ENCODE measurements at regions not wholly inside any gene's neighbourhood (a gene's known extent, or its start where the extent isn't known, plus 50 kb on each side); places are given as distances from the start of the nearest gene placed in this dataset.

GRCh38 chr12:115205755-115206308, 521.9 kb upstream of the TBX3 start:
- 0 out of 2 replicates have a peak, but pooled peaks have one; percentile 9 for ATAC-seq
- no peaks in the 10 kb centered on the region for H4K20me1 ChIP-seq (ENCODE audit: insufficient read depth)
- H3K36me3 ChIP-seq (ENCODE audit: control insufficient read depth in 1 of 2, insufficient read depth in 2 of 2, low read length in 2 of 2) = no peaks in the 10 kb centered on the region
- no peaks in the 10 kb centered on the region for H3K79me2 ChIP-seq (ENCODE audit: insufficient read depth, low read length)
- H3K4me2 ChIP-seq (ENCODE audit: low read length) = no peak overlapping the region
- intact Hi-C loops (cut with micrococcal nuclease) = no loop called here
- ChIA-PET CTCF (no interaction called here), POLR2A (no interaction called here), RAD21 (ENCODE audit: low non-redundant PET in 1 of 2, low total read pairs in 2 of 2, uncharacterized antibody in 2 of 2, unreplicated experiment in 2 of 2) (no interaction called here)
- no peak overlapping the region for H2AFZ ChIP-seq (ENCODE audit: low read depth, low read length, poor library complexity, severe bottlenecking)
- TF ChIP-seq POLR2A (IDR thresholded peaks at IDR 0.05; ENCODE audit: borderline replicate concordance, extremely low read depth, insufficient read depth, insufficient read length) (no peak), SP1 (IDR thresholded peaks at IDR 0.05; ENCODE audit: low read depth) (no peak), CEBPB (IDR thresholded peaks at IDR 0.05; ENCODE audit: low read depth) (no peak), EZH2phosphoT487 (IDR thresholded peaks at IDR 0.05; ENCODE audit: borderline replicate concordance) (no peak), YY1 (IDR thresholded peaks at IDR 0.05; ENCODE audit: extremely low read depth, insufficient replicate concordance, low read depth, low read length) (no peak), ELF1 (IDR thresholded peaks at IDR 0.05; ENCODE audit: borderline replicate concordance, low read depth) (no peak), ATF3 (IDR thresholded peaks at IDR 0.05) (no peak), RAD21 (IDR thresholded peaks at IDR 0.05; ENCODE audit: low read depth) (no peak), FOSL1 (IDR thresholded peaks at IDR 0.05; ENCODE audit: low read depth) (no peak), CTCF (IDR thresholded peaks at IDR 0.05 in 2 of 3, conservative IDR thresholded peaks at IDR 0.05 in 1 of 3; ENCODE audit: borderline replicate concordance in 1 of 3, insufficient read depth in 1 of 3, low read depth in 2 of 3, low read length in 2 of 3) (no peak), JUND (IDR thresholded peaks at IDR 0.05) (no peak), ZNF274 (IDR thresholded peaks at IDR 0.05; ENCODE audit: low read depth, low read length) (no peak), POLR2AphosphoS5 (IDR thresholded peaks at IDR 0.05; ENCODE audit: low read depth, low read length) (no peak), EZH2 (IDR thresholded peaks at IDR 0.05) (no peak), ZBTB33 (IDR thresholded peaks at IDR 0.05; ENCODE audit: extremely low read depth, insufficient replicate concordance, low read length) (no peak), MAX (IDR thresholded peaks at IDR 0.05) (no peak), CBX3 (IDR thresholded peaks at IDR 0.05; ENCODE audit: low read depth) (no peak)
- no peak for DNase-seq (ENCODE audit: low read depth, low spot score)
- peaks cover 0 to 8% of the 10 kb centered on the region in 2 experiments; a peak in 1 of 4 replicates for H3K4me1 ChIP-seq (ENCODE audit: control insufficient read depth in 1 of 2, insufficient read depth in 2 of 2, low read length in 2 of 2)
- H3K27me3 ChIP-seq (ENCODE audit: insufficient read depth, low read length) = peaks cover 8% of the 10 kb centered on the region; the same call in 1 of the 2 replicates
- no peaks in the 10 kb centered on the region for H3K9me2 ChIP-seq (ENCODE audit: insufficient read depth)
- H3K9ac ChIP-seq (ENCODE audit: low read length) = no peak overlapping the region
- no peak overlapping the region for H3K27ac ChIP-seq (ENCODE audit: low read depth, low read length)
- no peaks in the 10 kb centered on the region for H3K9me3 ChIP-seq (ENCODE audit: control insufficient read depth in 1 of 2, insufficient read depth in 1 of 2, low read depth in 1 of 2, low read length in 2 of 2)
- H3K4me3 ChIP-seq (replicated peaks in 1 of 2; ENCODE audit: low read depth in 1 of 2, low read length in 2 of 2) = no peak overlapping the region
- BruUV-seq (replicated peaks) = no TSS peak

Measured in HCT116 (cell line).